Omental fat pad (tissue), 3 donors: ENCODE measurements at regions not wholly inside any gene's neighbourhood (a gene's known extent, or its start where the extent isn't known, plus 50 kb on each side); places are given as distances from the start of the nearest gene placed in this dataset.

ENCODE experiments used
- ATAC-seq: fragments of 150-250 bp; one replicate; pipeline ENCODE4 v1.9.1; 2016; ENCODE audit warnings: mild to moderate bottlenecking, moderate library complexity; ENCODE audit not compliant: low FRiP score
- DNase-seq: peaks from one replicate; pipeline ENCODE4 v3.0.0-alpha.2; 2019; ENCODE audit warnings: low spot score
- TF ChIP-seq, protein P1 (sequence below), 3 donors: fragments of 450-650 bp; IDR thresholded peaks; one replicate each; pipeline ENCODE4 v1.5.1; 2016 to 2017; ENCODE audit warnings: antibody characterized with exemption in 3 of 3, mild to moderate bottlenecking in 3 of 3, moderate library complexity in 2 of 3

DNA sequence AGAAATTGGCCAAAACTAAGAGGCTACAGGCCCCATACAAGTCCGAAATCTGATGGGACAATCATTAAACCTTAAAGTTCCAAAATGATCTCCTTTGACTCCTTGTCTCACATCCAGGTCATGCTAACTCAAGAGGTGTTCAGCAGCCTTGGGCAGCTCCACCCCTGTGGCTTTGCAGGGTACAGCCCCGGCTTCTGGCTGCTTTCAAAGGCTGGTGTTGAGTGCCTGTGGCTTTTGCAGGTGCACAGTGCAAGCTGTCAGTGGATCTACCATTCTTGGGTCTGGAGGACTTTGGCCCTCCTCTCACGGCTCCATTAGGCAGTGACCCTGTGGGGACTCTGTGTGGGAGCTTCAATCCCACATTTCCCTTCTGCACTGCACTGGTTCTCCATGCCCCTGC lies 329.1 kb upstream of the MAD2L1 start:
- ATAC-seq: no peak
- no peak for DNase-seq
- TF ChIP-seq, protein P1, sequence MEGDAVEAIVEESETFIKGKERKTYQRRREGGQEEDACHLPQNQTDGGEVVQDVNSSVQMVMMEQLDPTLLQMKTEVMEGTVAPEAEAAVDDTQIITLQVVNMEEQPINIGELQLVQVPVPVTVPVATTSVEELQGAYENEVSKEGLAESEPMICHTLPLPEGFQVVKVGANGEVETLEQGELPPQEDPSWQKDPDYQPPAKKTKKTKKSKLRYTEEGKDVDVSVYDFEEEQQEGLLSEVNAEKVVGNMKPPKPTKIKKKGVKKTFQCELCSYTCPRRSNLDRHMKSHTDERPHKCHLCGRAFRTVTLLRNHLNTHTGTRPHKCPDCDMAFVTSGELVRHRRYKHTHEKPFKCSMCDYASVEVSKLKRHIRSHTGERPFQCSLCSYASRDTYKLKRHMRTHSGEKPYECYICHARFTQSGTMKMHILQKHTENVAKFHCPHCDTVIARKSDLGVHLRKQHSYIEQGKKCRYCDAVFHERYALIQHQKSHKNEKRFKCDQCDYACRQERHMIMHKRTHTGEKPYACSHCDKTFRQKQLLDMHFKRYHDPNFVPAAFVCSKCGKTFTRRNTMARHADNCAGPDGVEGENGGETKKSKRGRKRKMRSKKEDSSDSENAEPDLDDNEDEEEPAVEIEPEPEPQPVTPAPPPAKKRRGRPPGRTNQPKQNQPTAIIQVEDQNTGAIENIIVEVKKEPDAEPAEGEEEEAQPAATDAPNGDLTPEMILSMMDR (IDR thresholded peaks at IDR 0.05): no peak

DNA sequence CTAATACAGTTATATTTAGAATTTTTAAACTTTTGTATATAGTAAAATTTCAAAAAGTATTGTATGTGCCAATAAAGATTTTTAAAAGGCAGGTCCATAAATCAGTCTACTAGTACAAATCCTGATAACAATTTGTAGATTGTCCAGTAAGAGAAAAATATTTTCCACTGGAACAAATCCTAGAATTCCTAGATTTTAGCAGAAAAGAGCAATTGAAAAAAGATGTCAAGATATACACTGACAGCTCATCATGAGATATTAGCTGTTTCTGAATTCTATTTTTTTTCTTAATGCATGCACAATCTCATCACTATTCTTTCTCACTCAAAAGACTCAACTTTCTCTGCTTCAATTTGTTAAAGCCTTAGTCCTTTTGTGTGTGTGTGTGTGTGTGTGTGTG lies 289.2 kb upstream of the MAD2L1 start:
- DNase-seq (no peak), ATAC-seq (no peak)
- TF ChIP-seq, protein P1 (IDR thresholded peaks at IDR 0.05): no peak

DNA sequence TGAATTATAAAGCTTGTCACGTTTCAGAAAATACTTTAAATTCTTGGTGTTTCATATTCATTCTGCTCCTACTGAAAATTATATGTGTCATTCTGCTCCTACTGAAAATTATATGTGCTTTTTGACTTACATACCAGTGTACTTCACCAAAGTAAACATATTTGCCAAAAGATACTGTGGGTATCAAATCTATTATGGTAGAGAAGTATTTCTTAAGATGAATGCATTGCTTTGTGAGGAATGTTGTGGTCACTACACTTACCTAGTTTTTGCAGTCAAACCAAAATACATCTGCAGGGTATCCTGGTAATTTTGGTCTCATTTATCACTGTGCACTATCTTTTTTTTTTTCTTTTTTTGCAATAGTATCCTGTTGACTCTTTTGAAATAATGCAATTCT lies 287.7 kb upstream of the MAD2L1 start:
- no peak for DNase-seq
- TF ChIP-seq, protein P1 (IDR thresholded peaks at IDR 0.05): no peak
- no peak for ATAC-seq

DNA sequence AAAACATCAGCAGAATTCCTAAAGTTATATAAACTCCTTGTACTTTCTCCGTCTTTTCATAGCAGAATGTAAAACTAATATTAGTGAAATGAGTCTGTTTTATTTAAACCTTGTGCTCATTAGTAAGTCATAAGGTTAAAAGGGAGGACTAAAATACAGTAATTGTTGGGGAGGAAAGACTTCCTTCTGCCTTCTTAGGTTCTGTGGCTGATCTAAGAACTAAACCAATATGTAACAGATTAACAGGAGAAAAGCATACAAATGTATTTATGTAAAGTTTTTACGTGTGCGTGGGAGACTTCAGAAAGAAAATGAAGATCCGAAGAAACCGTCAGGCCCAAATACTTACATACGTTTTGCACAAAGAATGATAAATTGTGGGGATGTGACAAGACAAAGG lies 286.6 kb upstream of the MAD2L1 start:
- ATAC-seq: no peak
- DNase-seq: no peak
- TF ChIP-seq, protein P1 (IDR thresholded peaks at IDR 0.05): no peak

DNA sequence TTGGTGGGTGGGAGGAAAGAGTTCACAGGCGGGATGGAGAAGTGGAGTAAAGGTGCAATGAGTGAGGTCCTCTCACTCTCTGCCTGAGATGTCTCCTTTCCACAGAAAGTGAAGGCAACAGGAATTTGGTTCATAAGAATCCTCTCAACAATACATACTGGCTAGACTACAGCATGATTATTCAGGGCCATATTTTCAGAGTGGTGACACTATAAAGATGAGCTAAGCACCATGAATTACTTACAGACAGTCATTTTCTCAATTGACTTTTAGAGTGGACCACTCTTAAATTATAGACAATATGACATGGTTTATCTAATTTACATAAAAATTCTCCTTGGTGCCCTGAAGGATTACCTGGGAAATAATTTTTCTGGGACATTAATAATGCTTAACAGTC lies 286.1 kb upstream of the MAD2L1 start:
- TF ChIP-seq, protein P1 (IDR thresholded peaks at IDR 0.05): no peak

DNA sequence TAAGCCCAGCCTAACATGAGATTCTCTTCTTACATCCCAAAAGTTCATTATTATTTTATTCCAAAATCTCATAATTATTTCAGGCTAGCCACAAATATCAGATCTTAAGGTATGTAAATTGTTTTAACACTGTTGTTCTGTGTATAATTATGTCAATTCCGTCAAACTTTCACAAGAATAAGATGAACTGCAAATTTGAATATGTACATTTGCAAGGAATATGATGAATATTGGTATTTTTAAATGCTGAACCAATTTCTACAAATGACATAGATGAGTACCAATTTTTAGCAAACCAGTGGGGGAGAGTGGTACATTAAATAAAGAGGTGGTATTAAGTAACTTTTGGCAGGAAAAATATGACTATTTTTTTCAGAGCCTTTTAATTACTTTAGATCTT lies 282.3 kb upstream of the MAD2L1 start:
- no peak for ATAC-seq
- TF ChIP-seq, protein P1 (IDR thresholded peaks at IDR 0.05): no peak
- no peak for DNase-seq

More for the DNA sequence above, 286.1 kb upstream of the MAD2L1 start:
- ATAC-seq (no peak), DNase-seq (no peak)

DNA sequence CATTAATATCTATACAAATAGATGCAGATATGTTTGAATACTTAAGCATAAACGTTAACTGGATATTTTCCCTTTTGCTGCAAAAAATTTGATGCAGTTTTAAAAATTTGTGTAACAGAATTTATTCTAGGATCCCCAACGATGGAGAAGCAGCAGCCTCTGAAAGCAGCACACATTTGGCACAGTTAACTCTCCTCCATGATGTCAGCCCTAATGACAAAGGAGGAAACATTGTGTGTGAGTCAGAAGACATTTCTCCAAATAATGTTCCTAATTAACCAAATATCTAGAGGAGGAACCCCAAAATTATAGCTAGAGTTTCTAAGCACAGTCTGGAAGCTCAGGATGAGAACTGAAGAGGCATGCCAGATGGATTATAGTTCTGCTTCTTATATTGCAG lies 281.9 kb upstream of the MAD2L1 start:
- ATAC-seq (no peak), DNase-seq (no peak)
- TF ChIP-seq, protein P1 (IDR thresholded peaks at IDR 0.05): no peak
